Adrenal gland (tissue), 9 donors: ENCODE measurements at regions not wholly inside any gene's neighbourhood (a gene's known extent, or its start where the extent isn't known, plus 50 kb on each side); places are given as distances from the start of the nearest gene placed in this dataset.

Experiments
- DNase-seq, 7 donors: peaks; one replicate each; pipeline ENCODE4 v3.0.0-alpha.2; 2019 to 2020
- H3K27ac ChIP-seq, 5 donors: fragments of 200-600 bp; sonication (generic) in 4 of 5; 1 replicate in 3 of 5; 2 replicates in 2 of 5; pipeline versions ENCODE4 v1.5.1 to v1.8.0; 2016 to 2020; ENCODE audit warnings: mild to moderate bottlenecking in 1 of 5
- H3K27me3 ChIP-seq: fragments of 200-600 bp; 2 replicates; pipeline ENCODE4 v1.8.0; 2021
- H3K36me3 ChIP-seq, 2 donors: fragments of 200-600 bp; replicated peaks in 1 of 2; 1 replicate in 1 of 2; 2 replicates in 1 of 2; pipeline versions ENCODE4 v1.5.1 to v1.8.0; 2018 to 2022
- H3K4me1 ChIP-seq, 2 donors: fragments of 200-600 bp; replicated peaks in 1 of 2; 1 replicate in 1 of 2; 2 replicates in 1 of 2; pipeline versions ENCODE4 v1.5.1 to v1.8.0; 2018 to 2021
- H3K4me3 ChIP-seq, 4 donors: fragments of 200-600 bp; sonication (generic) in 3 of 4; one replicate each; pipeline ENCODE4 v1.5.1; 2016 to 2018
- H3K9me3 ChIP-seq, 3 donors: fragments of 200-600 bp; sonication (generic) in 1 of 3; replicated peaks in 1 of 3; 1 replicate in 2 of 3; 2 replicates in 1 of 3; pipeline versions ENCODE4 v1.5.1 to v1.8.0; 2016 to 2021
- CTCF ChIP-seq, 6 experiments: fragments of 450-650 bp in 4 of 6; fragments of 200-600 bp in 2 of 6; sonication (generic) in 1 of 6; IDR thresholded peaks; 1 replicate in 5 of 6; 2 replicates in 1 of 6; pipeline versions ENCODE4 v1.5.1 to v1.8.0; 2016 to 2021; ENCODE audit warnings: antibody characterized with exemption in 6 of 6, mild to moderate bottlenecking in 2 of 6, moderate library complexity in 1 of 6
- POLR2A ChIP-seq, 2 donors: fragments of 450-650 bp; IDR thresholded peaks; one replicate each; pipeline ENCODE4 v1.6.1; 2017; ENCODE audit warnings: antibody characterized with exemption in 2 of 2, mild to moderate bottlenecking in 2 of 2, moderate library complexity in 1 of 2
- WGBS, 4 donors: extraction: QIAGEN DNeasy Blood & Tissue Kit in 2 of 4; methylation state at CpG; one replicate each; pipeline versions ENCODE4 v1.1.5 to v1.1.7; 2013 to 2017; 5-methylcytosine and 5-hydroxymethylcytosine counted together
- intact Hi-C, 2 donors: fragments of 100-400 bp; cut with DNase I; formaldehyde crosslinking; loops; one replicate each; pipeline versions ENCODE4 v1.14.1 to v1.15.0; 2022 to 2023
- donor health status: healthy with polysubstance abuse.
- donor health status: Bipolar disorder and iron deficiency.
- donor health status: DM: yes; HTN: yes; CAD: no.
- donor health status: DM: no; HTN: no; CAD: no.
- donor health status: DM: no; HTN: no; CAD: no.

GRCh38 chr14:94864387-94865195 is 94.7 kb upstream of the GSC start:
- H3K4me3 ChIP-seq = no peak overlapping the region
- DNase-seq = no peak
- H3K36me3 ChIP-seq = no peaks in the 10 kb centered on the region
- no peaks in the 10 kb centered on the region for H3K9me3 ChIP-seq
- H3K27ac ChIP-seq = no peak overlapping the region
- peaks cover 4% of the 10 kb centered on the region for H3K27me3 ChIP-seq
- intact Hi-C loops = no loop called here
- TF ChIP-seq POLR2A (IDR thresholded peaks at IDR 0.05) = no peak
- no peak for TF ChIP-seq CTCF (IDR thresholded peaks at IDR 0.05)
- no peaks in the 10 kb centered on the region for H3K4me1 ChIP-seq
- 47 to 61% (median 59%) methylated on average over 34 to 45 of the region's 45 CpGs for WGBS, 4 donors

- H3K27me3 ChIP-seq = peaks cover 5% of the 10 kb centered on the region
- no peak overlapping the region for H3K27ac ChIP-seq
Observed at GRCh38 chr14:94863366-94863765, 93.5 kb upstream of the GSC start.

GRCh38 chr14:94857950-94858349 is 88.0 kb upstream of the GSC start:
- H3K27me3 ChIP-seq = peaks cover 5% of the 10 kb centered on the region
- H3K27ac ChIP-seq = no peak overlapping the region
- intact Hi-C loops = no loop called here
- no peak for TF ChIP-seq POLR2A (IDR thresholded peaks at IDR 0.05)
- no peak for TF ChIP-seq CTCF (IDR thresholded peaks at IDR 0.05)
- H3K4me1 ChIP-seq = no peaks in the 10 kb centered on the region
- DNase-seq = no peak
- no peak overlapping the region for H3K4me3 ChIP-seq
- 64 to 72% (median 66%) methylated on average over 5 of the region's 5 CpGs for WGBS, 4 donors
- no peaks in the 10 kb centered on the region for H3K9me3 ChIP-seq
- no peaks in the 10 kb centered on the region for H3K36me3 ChIP-seq

More at GRCh38 chr14:94863366-94863765, 93.5 kb upstream of the GSC start:
- TF ChIP-seq CTCF (IDR thresholded peaks at IDR 0.05) (no peak), POLR2A (IDR thresholded peaks at IDR 0.05) (no peak)
- WGBS, 4 donors = 90 to 98% (median 94%) methylated on average over 5 of the region's 5 CpGs
- intact Hi-C loops = no loop called here
- DNase-seq = no peak
- Histone ChIP-seq H3K4me3 (no peak overlapping the region), H3K4me1 (no peaks in the 10 kb centered on the region), H3K9me3 (no peaks in the 10 kb centered on the region), H3K36me3 (no peaks in the 10 kb centered on the region)

DNA sequence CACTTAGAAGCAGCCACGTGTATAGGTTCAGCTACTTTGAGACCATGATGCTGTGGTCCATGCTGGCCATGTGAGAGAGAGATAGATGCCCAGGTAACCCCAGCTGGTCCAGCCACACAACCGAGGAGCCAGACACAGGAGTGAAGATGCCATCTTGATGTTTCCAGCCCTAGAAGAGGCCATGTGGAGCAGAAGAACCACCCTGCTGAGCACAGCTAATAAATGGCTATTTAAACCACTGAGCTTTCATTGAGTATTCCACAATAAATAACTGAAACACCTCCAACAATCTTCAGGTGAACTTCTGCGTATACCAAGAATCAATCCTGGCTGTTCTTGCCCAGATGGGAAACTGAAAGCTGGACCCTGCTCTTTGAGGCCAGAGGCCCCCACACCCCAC is 84.0 kb upstream of the GSC start:
- Histone ChIP-seq H3K4me3 (no peak overlapping the region), H3K27me3 (no peaks in the 10 kb centered on the region), H3K9me3 (no peaks in the 10 kb centered on the region), H3K4me1 (no peaks in the 10 kb centered on the region), H3K36me3 (no peaks in the 10 kb centered on the region), H3K27ac (no peak overlapping the region)
- TF ChIP-seq POLR2A (IDR thresholded peaks at IDR 0.05) (no peak), CTCF (IDR thresholded peaks at IDR 0.05) (no peak)
- intact Hi-C loops = no loop called here
- WGBS, 4 donors = 66 to 97% (median 82%) methylated on average over 3 of the region's 3 CpGs
- DNase-seq = no peak
